Fibroblast of lung (primary cell): ENCODE measurements at regions not wholly inside any gene's neighbourhood (a gene's known extent, or its start where the extent isn't known, plus 50 kb on each side); places are given as distances from the start of the nearest gene placed in this dataset.

ENCODE experiments used
- EZH2 ChIP-seq: IDR thresholded peaks from 2 replicates; pipeline ENCODE4 v1.5.1; 2012; ENCODE audit warnings: low read length, control low read depth, mild to moderate bottlenecking; ENCODE audit errors: missing control alignments
- TF ChIP-seq, protein P1 (sequence below), 2 donors: IDR thresholded peaks in 1 of 2; conservative IDR thresholded peaks in 1 of 2; 1 replicate in 1 of 2; 2 replicates in 1 of 2; pipeline ENCODE4 v1.5.1; 2011 to 2012; ENCODE audit warnings: low read length in 2 of 2, control low read depth in 1 of 2, inconsistent platforms in 1 of 2, low read depth in 1 of 2, mild to moderate bottlenecking in 1 of 2

DNA sequence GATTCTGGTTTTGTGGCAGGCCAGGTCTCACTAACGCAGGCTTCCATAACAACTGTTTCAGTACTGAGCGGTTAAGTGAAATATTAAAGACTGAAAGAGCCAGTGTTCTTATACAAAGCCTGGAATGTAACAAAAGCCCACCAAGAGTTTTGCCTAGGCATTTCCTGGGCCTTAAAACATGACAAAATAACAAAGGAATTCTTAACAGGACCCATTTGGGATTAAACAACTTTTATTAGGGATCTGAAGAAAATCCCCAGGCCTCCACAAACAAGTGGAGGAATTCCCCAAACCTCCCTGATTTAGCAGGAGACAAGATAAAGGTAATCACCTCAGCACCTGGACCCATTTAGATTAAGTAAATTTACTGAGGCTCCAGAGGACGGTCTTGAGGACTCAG, 799.7 kb upstream of the SPRY2 start:
- no peak for TF ChIP-seq EZH2
- TF ChIP-seq, protein P1, sequence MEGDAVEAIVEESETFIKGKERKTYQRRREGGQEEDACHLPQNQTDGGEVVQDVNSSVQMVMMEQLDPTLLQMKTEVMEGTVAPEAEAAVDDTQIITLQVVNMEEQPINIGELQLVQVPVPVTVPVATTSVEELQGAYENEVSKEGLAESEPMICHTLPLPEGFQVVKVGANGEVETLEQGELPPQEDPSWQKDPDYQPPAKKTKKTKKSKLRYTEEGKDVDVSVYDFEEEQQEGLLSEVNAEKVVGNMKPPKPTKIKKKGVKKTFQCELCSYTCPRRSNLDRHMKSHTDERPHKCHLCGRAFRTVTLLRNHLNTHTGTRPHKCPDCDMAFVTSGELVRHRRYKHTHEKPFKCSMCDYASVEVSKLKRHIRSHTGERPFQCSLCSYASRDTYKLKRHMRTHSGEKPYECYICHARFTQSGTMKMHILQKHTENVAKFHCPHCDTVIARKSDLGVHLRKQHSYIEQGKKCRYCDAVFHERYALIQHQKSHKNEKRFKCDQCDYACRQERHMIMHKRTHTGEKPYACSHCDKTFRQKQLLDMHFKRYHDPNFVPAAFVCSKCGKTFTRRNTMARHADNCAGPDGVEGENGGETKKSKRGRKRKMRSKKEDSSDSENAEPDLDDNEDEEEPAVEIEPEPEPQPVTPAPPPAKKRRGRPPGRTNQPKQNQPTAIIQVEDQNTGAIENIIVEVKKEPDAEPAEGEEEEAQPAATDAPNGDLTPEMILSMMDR (conservative IDR thresholded peaks at IDR 0.05 in 1 of 2, IDR thresholded peaks at IDR 0.05 in 1 of 2; ENCODE audit: low read depth in 1 of 2, low read length in 2 of 2): no peak
